Transverse colon (tissue), 4 donors: ENCODE measurements at regions not wholly inside any gene's neighbourhood (a gene's known extent, or its start where the extent isn't known, plus 50 kb on each side); places are given as distances from the start of the nearest gene placed in this dataset.

Source experiments
- DNase-seq: peaks from one replicate; pipeline ENCODE4 v3.0.0-alpha.2; 2019
- H3K27ac ChIP-seq, 4 donors: fragments of 200-600 bp; sonication (generic); 2 replicates each; pipeline ENCODE4 v1.5.1; 2016 to 2018; ENCODE audit warnings: inconsistent platforms in 4 of 4
- H3K27me3 ChIP-seq: fragments of 200-600 bp; sonication (generic); 2 replicates; pipeline ENCODE4 v1.5.1; 2017; ENCODE audit warnings: inconsistent platforms
- H3K36me3 ChIP-seq, 4 donors: fragments of 200-600 bp; sonication (generic); 2 replicates each; pipeline ENCODE4 v1.5.1; 2017 to 2019; ENCODE audit warnings: inconsistent platforms in 4 of 4
- H3K4me1 ChIP-seq, 4 donors: fragments of 200-600 bp; sonication (generic); 2 replicates each; pipeline ENCODE4 v1.5.1; 2017 to 2020; ENCODE audit warnings: inconsistent platforms in 4 of 4
- H3K4me3 ChIP-seq, 4 donors: fragments of 200-600 bp; sonication (generic); 1 replicate in 1 of 4; 2 replicates in 3 of 4; pipeline versions ENCODE4 v1.5.1 to v1.6.1; 2017 to 2019; ENCODE audit warnings: inconsistent platforms in 4 of 4
- H3K9me3 ChIP-seq, 2 donors: fragments of 200-600 bp; sonication (generic); 2 replicates each; pipeline ENCODE4 v1.5.1; 2017 to 2019; ENCODE audit warnings: inconsistent platforms in 2 of 2
- CTCF ChIP-seq, 5 experiments: fragments of 200-600 bp in 3 of 5; fragments of 450-650 bp in 2 of 5; sonication (generic) in 3 of 5; IDR thresholded peaks; 1 replicate in 2 of 5; 2 replicates in 3 of 5; pipeline ENCODE4 v1.5.1; 2016 to 2017; ENCODE audit warnings: antibody characterized with exemption in 5 of 5, inconsistent platforms in 3 of 5, mild to moderate bottlenecking in 2 of 5, moderate library complexity in 1 of 5
- EP300 ChIP-seq: sonication (generic); formaldehyde crosslinking; IDR thresholded peaks from one replicate; pipeline ENCODE4 v1.6.1; 2017; ENCODE audit warnings: antibody characterized with exemption, low read depth
- POLR2A ChIP-seq: fragments of 450-650 bp; IDR thresholded peaks from one replicate; pipeline ENCODE4 v1.6.1; 2016; ENCODE audit warnings: antibody characterized with exemption, mild to moderate bottlenecking, moderate library complexity
- POLR2AphosphoS5 ChIP-seq, 3 donors: sonication (generic); formaldehyde crosslinking; IDR thresholded peaks; one replicate each; pipeline ENCODE4 v1.6.1; 2016; ENCODE audit warnings: antibody characterized with exemption in 3 of 3
- WGBS, 2 donors: methylation state at CpG; one replicate each; pipeline ENCODE4 v1.1.5; 2018; ENCODE audit warnings: low coverage in 1 of 2; 5-methylcytosine and 5-hydroxymethylcytosine counted together
- in situ Hi-C, 4 donors: fragments of 200-750 bp; cut with MboI; loops; one replicate each; pipeline versions ENCODE4 v1.15.0 to v1.15.1; 2017; ENCODE audit warnings: low sequenced_read_pairs in 3 of 4, low pct_ligation_motif_present in 1 of 4, low pct_unique_long_range_greater_than_20kb in 1 of 4
- intact Hi-C: fragments of 100-400 bp; cut with DNase I; formaldehyde crosslinking; loops from one replicate; pipeline ENCODE4 v1.15.1; 2023; ENCODE audit warnings: low total_unique reads

GRCh38 chr15:88730751-88731150 is 72.5 kb upstream of the ACAN start:
- Histone ChIP-seq H3K27ac (no peak overlapping the region), H3K27me3 (no peaks in the 10 kb centered on the region), H3K36me3 (no peaks in the 10 kb centered on the region), H3K4me3 (no peak overlapping the region), H3K4me1 (no peaks in the 10 kb centered on the region), H3K9me3 (no peaks in the 10 kb centered on the region)
- DNase-seq: no peak
- in situ Hi-C loops: no loop called here
- no peak for TF ChIP-seq CTCF (IDR thresholded peaks at IDR 0.05)
- TF ChIP-seq POLR2A: no peak
- no peak for TF ChIP-seq POLR2AphosphoS5 (IDR thresholded peaks at IDR 0.05)
- no peak for TF ChIP-seq EP300
- intact Hi-C loops: loop anchor here (5.0 kb wide), 1 partner anchor 1458 kb away; no protein-coding TSS in a partner anchor
- WGBS, 2 donors: 81 to 84% methylated on average over 2 to 3 of the region's 3 CpGs

GRCh38 chr15:88735212-88735611 is 68.0 kb upstream of the ACAN start:
- no peaks in the 10 kb centered on the region for H3K36me3 ChIP-seq
- TF ChIP-seq EP300 (no peak), POLR2AphosphoS5 (IDR thresholded peaks at IDR 0.05) (no peak), POLR2A (no peak)
- no peak overlapping the region for H3K4me3 ChIP-seq
- H3K27me3 ChIP-seq: no peaks in the 10 kb centered on the region
- 71 to 74% methylated on average over 1 of the region's 1 CpG for WGBS, 2 donors
- in situ Hi-C loops: no loop called here
- no peak for DNase-seq
- H3K4me1 ChIP-seq: no peaks in the 10 kb centered on the region
- intact Hi-C loops: no loop called here
- H3K9me3 ChIP-seq: no peaks in the 10 kb centered on the region
- H3K27ac ChIP-seq: no peak overlapping the region

GRCh38 chr15:88736204-88736603 is 67.0 kb upstream of the ACAN start:
- in situ Hi-C loops (no loop called here), intact Hi-C loops (no loop called here)
- Histone ChIP-seq H3K27me3 (no peaks in the 10 kb centered on the region), H3K9me3 (no peaks in the 10 kb centered on the region), H3K27ac (no peak overlapping the region), H3K36me3 (no peaks in the 10 kb centered on the region), H3K4me1 (no peaks in the 10 kb centered on the region), H3K4me3 (no peak overlapping the region)
- TF ChIP-seq EP300 (no peak), CTCF (IDR thresholded peaks at IDR 0.05) (no peak), POLR2AphosphoS5 (IDR thresholded peaks at IDR 0.05) (no peak), POLR2A (no peak)
- 18% methylated on average over 1 of the region's 1 CpG; no CpG with 5 or more reads in 1 of the 2 donors for WGBS, 2 donors
- DNase-seq: no peak

GRCh38 chr15:88738796-88739195 is 64.4 kb upstream of the ACAN start:
- no peaks in the 10 kb centered on the region for H3K9me3 ChIP-seq
- H3K27me3 ChIP-seq: peaks cover 10% of the 10 kb centered on the region
- 60 to 69% methylated on average over 1 to 4 of the region's 4 CpGs for WGBS, 2 donors
- intact Hi-C loops: no loop called here
- DNase-seq: no peak
- TF ChIP-seq EP300: no peak
- TF ChIP-seq POLR2AphosphoS5 (IDR thresholded peaks at IDR 0.05): no peak
- no peak for TF ChIP-seq CTCF (IDR thresholded peaks at IDR 0.05)
- no peaks in the 10 kb centered on the region for H3K4me1 ChIP-seq
- no peaks in the 10 kb centered on the region for H3K36me3 ChIP-seq
- in situ Hi-C loops: no loop called here
- H3K27ac ChIP-seq: no peak overlapping the region
- no peak overlapping the region for H3K4me3 ChIP-seq

- intact Hi-C loops: no loop called here
- WGBS, 2 donors: 75% methylated on average over 5 of the region's 5 CpGs; no CpG with 5 or more reads in 1 of the 2 donors
- H3K4me1 ChIP-seq: no peaks in the 10 kb centered on the region
- peaks cover 12% of the 10 kb centered on the region for H3K27me3 ChIP-seq
- no peaks in the 10 kb centered on the region for H3K36me3 ChIP-seq
- no peak overlapping the region for H3K27ac ChIP-seq
- H3K9me3 ChIP-seq: no peaks in the 10 kb centered on the region
- no peak for DNase-seq
- no peak overlapping the region for H3K4me3 ChIP-seq
- in situ Hi-C loops: no loop called here
- TF ChIP-seq EP300: no peak
- no peak for TF ChIP-seq POLR2A
- TF ChIP-seq CTCF (IDR thresholded peaks at IDR 0.05): no peak
- no peak for TF ChIP-seq POLR2AphosphoS5 (IDR thresholded peaks at IDR 0.05)
Observed at GRCh38 chr15:88739541-88739940, 63.7 kb upstream of the ACAN start.
